IPS-20b (cell line): ENCODE measurements at regions not wholly inside any gene's neighbourhood (a gene's known extent, or its start where the extent isn't known, plus 50 kb on each side); places are given as distances from the start of the nearest gene placed in this dataset.
"Not testable (repeated sequence)": the region's sequence is repeated elsewhere in the genome, so short reads cannot be mapped to it uniquely, and the experiment has no call there.

Experiments used
- H3K27ac ChIP-seq: one replicate; pipeline ENCODE4 v1.5.1; 2013; ENCODE audit warnings: low read length
- H3K27me3 ChIP-seq: 2 replicates; pipeline ENCODE4 v1.6.1; 2013; ENCODE audit warnings: mild to moderate bottlenecking, low read length, inconsistent platforms; ENCODE audit not compliant: insufficient read depth
- H3K36me3 ChIP-seq: 2 replicates; pipeline ENCODE4 v1.6.1; 2013; ENCODE audit warnings: low read depth, mild to moderate bottlenecking, inconsistent platforms, low read length, moderate library complexity; ENCODE audit not compliant: insufficient read depth
- H3K4me1 ChIP-seq: 2 replicates; pipeline ENCODE4 v1.6.1; 2013; ENCODE audit warnings: mild to moderate bottlenecking, control low read depth, inconsistent platforms, low read length, moderate library complexity; ENCODE audit not compliant: insufficient read depth
- H3K4me3 ChIP-seq: 2 replicates; pipeline ENCODE4 v1.5.1; 2013; ENCODE audit warnings: mild to moderate bottlenecking, low read length, inconsistent platforms
- H3K9ac ChIP-seq: 2 replicates; pipeline ENCODE4 v1.6.1; 2013; ENCODE audit warnings: low read depth, mild to moderate bottlenecking, inconsistent platforms, low read length, moderate library complexity
- H3K9me3 ChIP-seq: 2 replicates; pipeline ENCODE4 v1.6.1; 2013; ENCODE audit warnings: mild to moderate bottlenecking, low read depth, low read length, inconsistent platforms; ENCODE audit not compliant: insufficient read depth

- Histone ChIP-seq H3K4me1 (peaks cover 6% of the 10 kb centered on the region), H3K27ac (no peak overlapping the region), H3K36me3 (no peaks in the 10 kb centered on the region), H3K4me3 (no peak overlapping the region), H3K9ac (no peak overlapping the region), H3K9me3 (no peaks in the 10 kb centered on the region; the same call in 1 of the 2 replicates), H3K27me3 (no peaks in the 10 kb centered on the region)
These were observed 94.4 kb upstream of the SEMA3C start for GRCh38 chr7:81013083-81013817.

- Histone ChIP-seq H3K36me3 (no peaks in the 10 kb centered on the region), H3K27ac (no peak overlapping the region), H3K27me3 (no peaks in the 10 kb centered on the region), H3K9ac (no peak overlapping the region), H3K9me3 (no peaks in the 10 kb centered on the region; the same call in 1 of the 2 replicates), H3K4me1 (peaks cover 6% of the 10 kb centered on the region), H3K4me3 (no peak overlapping the region)
These were observed 90.0 kb upstream of the SEMA3C start for GRCh38 chr7:81008901-81009300.

GRCh38 chr7:81007051-81007450, 88.2 kb upstream of the SEMA3C start:
- no peak overlapping the region for H3K4me3 ChIP-seq
- H3K36me3 ChIP-seq: no peaks in the 10 kb centered on the region
- H3K4me1 ChIP-seq: no peaks in the 10 kb centered on the region
- H3K27ac ChIP-seq: no peak overlapping the region
- no peaks in the 10 kb centered on the region; the same call in 1 of the 2 replicates for H3K9me3 ChIP-seq
- H3K9ac ChIP-seq: no peak overlapping the region
- no peaks in the 10 kb centered on the region for H3K27me3 ChIP-seq

GRCh38 chr7:81005254-81005653, 86.4 kb upstream of the SEMA3C start:
- H3K27ac ChIP-seq: no peak overlapping the region
- H3K27me3 ChIP-seq: no peaks in the 10 kb centered on the region
- H3K4me3 ChIP-seq: no peak overlapping the region
- no peak overlapping the region for H3K9ac ChIP-seq
- no peaks in the 10 kb centered on the region for H3K36me3 ChIP-seq
- H3K4me1 ChIP-seq: no peaks in the 10 kb centered on the region
- no peaks in the 10 kb centered on the region for H3K9me3 ChIP-seq

- no peaks in the 10 kb centered on the region for H3K9me3 ChIP-seq
- H3K27me3 ChIP-seq: no peaks in the 10 kb centered on the region
- H3K4me1 ChIP-seq: no peaks in the 10 kb centered on the region
- H3K27ac ChIP-seq: no peak overlapping the region
- no peaks in the 10 kb centered on the region for H3K36me3 ChIP-seq
- H3K9ac ChIP-seq: no peak overlapping the region
- no peak overlapping the region for H3K4me3 ChIP-seq
These were observed 85.2 kb upstream of the SEMA3C start for GRCh38 chr7:81004098-81004497.

- Histone ChIP-seq H3K27me3 (no peaks in the 10 kb centered on the region), H3K9ac (no peak overlapping the region), H3K27ac (no peak overlapping the region), H3K4me3 (no peak overlapping the region), H3K4me1 (no peaks in the 10 kb centered on the region), H3K9me3 (no peaks in the 10 kb centered on the region), H3K36me3 (no peaks in the 10 kb centered on the region)
These were observed 84.5 kb upstream of the SEMA3C start for GRCh38 chr7:81003326-81003725.

GRCh38 chr7:81002421-81002820, 83.6 kb upstream of the SEMA3C start:
- Histone ChIP-seq H3K4me3 (no peak overlapping the region), H3K4me1 (no peaks in the 10 kb centered on the region), H3K9me3 (no peaks in the 10 kb centered on the region), H3K27me3 (no peaks in the 10 kb centered on the region), H3K9ac (no peak overlapping the region), H3K36me3 (no peaks in the 10 kb centered on the region), H3K27ac (no peak overlapping the region)

GRCh38 chr7:80999771-81000170, 80.9 kb upstream of the SEMA3C start:
- H3K27me3 ChIP-seq: no peaks in the 10 kb centered on the region
- H3K36me3 ChIP-seq: no peaks in the 10 kb centered on the region
- no peaks in the 10 kb centered on the region for H3K9me3 ChIP-seq
- H3K27ac ChIP-seq: no peak overlapping the region
- no peaks in the 10 kb centered on the region for H3K4me1 ChIP-seq
- H3K4me3 ChIP-seq: no peak overlapping the region
- no peak overlapping the region for H3K9ac ChIP-seq

GRCh38 chr7:80999100-80999499, 80.2 kb upstream of the SEMA3C start:
- H3K9ac ChIP-seq: no peak overlapping the region
- no peak overlapping the region for H3K27ac ChIP-seq
- H3K4me3 ChIP-seq: no peak overlapping the region
- H3K36me3 ChIP-seq: no peaks in the 10 kb centered on the region
- no peaks in the 10 kb centered on the region for H3K9me3 ChIP-seq
- no peaks in the 10 kb centered on the region for H3K27me3 ChIP-seq
- H3K4me1 ChIP-seq: no peaks in the 10 kb centered on the region

- Histone ChIP-seq H3K27ac (no peak overlapping the region), H3K9me3 (no peaks in the 10 kb centered on the region), H3K36me3 (no peaks in the 10 kb centered on the region), H3K27me3 (no peaks in the 10 kb centered on the region), H3K9ac (no peak overlapping the region), H3K4me1 (no peaks in the 10 kb centered on the region), H3K4me3 (no peak overlapping the region)
These were observed 79.0 kb upstream of the SEMA3C start for GRCh38 chr7:80997841-80998240.

GRCh38 chr7:80996236-80996635, 77.4 kb upstream of the SEMA3C start:
- not testable (repeated sequence) for H3K9me3 ChIP-seq, H3K9ac ChIP-seq, H3K27me3 ChIP-seq, H3K36me3 ChIP-seq, H3K27ac ChIP-seq, H3K4me3 ChIP-seq, H3K4me1 ChIP-seq

- Histone ChIP-seq H3K4me1 (no peaks in the 10 kb centered on the region), H3K27me3 (no peaks in the 10 kb centered on the region), H3K27ac (no peak overlapping the region), H3K9ac (no peak overlapping the region), H3K4me3 (no peak overlapping the region), H3K36me3 (no peaks in the 10 kb centered on the region), H3K9me3 (no peaks in the 10 kb centered on the region)
These were observed 72.8 kb upstream of the SEMA3C start for GRCh38 chr7:80991654-80992053.
